Progenitor cell of endocrine pancreas (in vitro differentiated cells): ENCODE measurements at regions not wholly inside any gene's neighbourhood (a gene's known extent, or its start where the extent isn't known, plus 50 kb on each side); places are given as distances from the start of the nearest gene placed in this dataset.

Experiments used
- DNase-seq: peaks from one replicate; pipeline ENCODE4 v3.0.0; 2021; ENCODE audit warnings: low spot score; ENCODE audit not compliant: unreplicated experiment
- H3K27ac Mint-ChIP-seq: 2 replicates; pipeline ENCODE4 v1.8.0; 2021; ENCODE audit warnings: mild to moderate bottlenecking, moderate library complexity, mixed read lengths
- H3K27me3 Mint-ChIP-seq: 2 replicates; pipeline ENCODE4 v1.8.0; 2021; ENCODE audit warnings: mixed read lengths
- H3K36me3 Mint-ChIP-seq: 2 replicates; pipeline ENCODE4 v1.8.0; 2022; ENCODE audit warnings: mixed read lengths; ENCODE audit not compliant: insufficient read depth
- H3K4me1 Mint-ChIP-seq: 2 replicates; pipeline ENCODE4 v1.8.0; 2021; ENCODE audit warnings: low read depth, mixed read lengths
- H3K4me3 Mint-ChIP-seq: 2 replicates; pipeline ENCODE4 v1.8.0; 2021; ENCODE audit warnings: low read depth, mild to moderate bottlenecking, moderate library complexity, mixed read lengths
- H3K9me3 Mint-ChIP-seq: 2 replicates; pipeline ENCODE4 v1.8.0; 2021; ENCODE audit warnings: low read depth, mixed read lengths
- TF ChIP-seq, protein P1 (sequence below): fragments of 200-600 bp; sonication (generic); IDR thresholded peaks from one replicate; pipeline ENCODE4 v1.5.0; 2021; ENCODE audit warnings: antibody characterized with exemption, mild to moderate bottlenecking; ENCODE audit not compliant: unreplicated experiment

DNA sequence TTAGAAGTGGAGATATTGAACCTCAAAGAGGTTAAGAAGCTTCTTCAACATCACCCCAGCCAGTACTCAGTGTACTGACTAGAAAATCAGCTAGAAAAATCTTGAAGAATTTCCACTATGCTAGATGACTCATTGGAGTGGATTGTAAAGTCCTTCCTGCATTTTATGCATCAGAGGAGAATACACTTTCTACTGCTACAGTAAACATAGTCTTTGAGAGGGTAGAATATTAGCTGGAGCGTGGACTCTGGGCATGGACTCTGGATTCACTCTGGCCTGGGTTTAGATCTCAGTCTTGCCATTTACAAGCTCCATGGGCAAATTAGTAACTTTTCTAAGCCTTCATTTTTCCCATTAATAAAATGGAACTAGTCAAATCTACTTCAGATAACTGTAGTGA lies 215.9 kb downstream of the IRS1 start:
- no peak for DNase-seq
- no peaks in the 10 kb centered on the region for H3K27me3 Mint-ChIP-seq
- no peak overlapping the region for H3K4me3 Mint-ChIP-seq
- H3K4me1 Mint-ChIP-seq, result peaks cover 5% of the 10 kb centered on the region
- peaks cover 3% of the 10 kb centered on the region for H3K9me3 Mint-ChIP-seq
- H3K27ac Mint-ChIP-seq, result no peak overlapping the region
- H3K36me3 Mint-ChIP-seq, result no peaks in the 10 kb centered on the region
- TF ChIP-seq, protein P1, sequence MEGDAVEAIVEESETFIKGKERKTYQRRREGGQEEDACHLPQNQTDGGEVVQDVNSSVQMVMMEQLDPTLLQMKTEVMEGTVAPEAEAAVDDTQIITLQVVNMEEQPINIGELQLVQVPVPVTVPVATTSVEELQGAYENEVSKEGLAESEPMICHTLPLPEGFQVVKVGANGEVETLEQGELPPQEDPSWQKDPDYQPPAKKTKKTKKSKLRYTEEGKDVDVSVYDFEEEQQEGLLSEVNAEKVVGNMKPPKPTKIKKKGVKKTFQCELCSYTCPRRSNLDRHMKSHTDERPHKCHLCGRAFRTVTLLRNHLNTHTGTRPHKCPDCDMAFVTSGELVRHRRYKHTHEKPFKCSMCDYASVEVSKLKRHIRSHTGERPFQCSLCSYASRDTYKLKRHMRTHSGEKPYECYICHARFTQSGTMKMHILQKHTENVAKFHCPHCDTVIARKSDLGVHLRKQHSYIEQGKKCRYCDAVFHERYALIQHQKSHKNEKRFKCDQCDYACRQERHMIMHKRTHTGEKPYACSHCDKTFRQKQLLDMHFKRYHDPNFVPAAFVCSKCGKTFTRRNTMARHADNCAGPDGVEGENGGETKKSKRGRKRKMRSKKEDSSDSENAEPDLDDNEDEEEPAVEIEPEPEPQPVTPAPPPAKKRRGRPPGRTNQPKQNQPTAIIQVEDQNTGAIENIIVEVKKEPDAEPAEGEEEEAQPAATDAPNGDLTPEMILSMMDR, result no peak

DNA sequence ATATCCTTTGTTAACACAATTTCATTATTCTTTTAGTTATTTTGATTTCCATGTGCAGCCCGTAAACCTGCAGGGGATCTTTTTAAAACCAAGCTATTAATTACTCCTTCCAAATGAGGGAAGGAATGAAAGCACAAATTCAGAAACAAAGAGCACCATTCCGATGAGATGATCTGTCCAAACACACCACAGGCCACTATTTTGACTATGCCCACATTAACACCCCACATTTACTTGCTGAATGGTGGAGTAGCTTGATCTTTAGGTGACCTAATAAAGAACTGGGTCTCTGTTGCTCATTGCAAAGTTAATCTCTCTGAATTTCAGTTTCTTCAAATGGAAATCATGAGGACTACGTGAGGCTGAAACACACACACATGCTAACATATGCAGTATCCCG lies 218.0 kb downstream of the IRS1 start:
- peaks cover 3% of the 10 kb centered on the region for H3K9me3 Mint-ChIP-seq

DNA sequence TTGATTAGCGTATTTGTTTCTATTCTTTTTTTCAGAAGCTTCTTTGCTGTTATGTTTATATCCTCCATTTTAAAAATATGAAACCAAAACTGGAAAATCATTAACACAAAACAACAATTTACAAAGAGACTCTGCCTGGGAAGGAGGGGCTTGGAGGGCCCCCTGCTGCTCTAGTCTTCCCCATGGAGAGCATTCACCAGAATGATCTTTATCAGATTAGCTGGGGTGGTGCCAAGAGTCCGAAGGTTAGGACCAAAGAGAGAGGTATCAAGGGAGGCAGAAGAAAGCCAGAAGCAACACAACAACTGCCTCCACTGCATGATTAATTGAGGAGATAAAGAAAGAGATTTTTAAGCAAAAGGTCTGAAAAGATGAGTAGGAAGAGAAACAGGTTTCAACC lies 218.6 kb downstream of the IRS1 start:
- DNase-seq, result no peak
- H3K36me3 Mint-ChIP-seq, result no peaks in the 10 kb centered on the region
- no peak overlapping the region for H3K27ac Mint-ChIP-seq
- no peak overlapping the region for H3K4me3 Mint-ChIP-seq
- H3K4me1 Mint-ChIP-seq, result peaks cover 5% of the 10 kb centered on the region
- H3K9me3 Mint-ChIP-seq, result peaks cover 3% of the 10 kb centered on the region
- H3K27me3 Mint-ChIP-seq, result no peaks in the 10 kb centered on the region
- TF ChIP-seq, protein P1, result no peak

More for the DNA sequence above, 218.0 kb downstream of the IRS1 start:
- peaks cover 5% of the 10 kb centered on the region for H3K4me1 Mint-ChIP-seq
- TF ChIP-seq, protein P1, result no peak
- H3K4me3 Mint-ChIP-seq, result no peak overlapping the region
- no peak overlapping the region for H3K27ac Mint-ChIP-seq
- no peaks in the 10 kb centered on the region for H3K36me3 Mint-ChIP-seq
- DNase-seq, result no peak
- H3K27me3 Mint-ChIP-seq, result no peaks in the 10 kb centered on the region

GRCh38 chr2:226580403-226580802 lies 219.2 kb downstream of the IRS1 start:
- peaks cover 3% of the 10 kb centered on the region for H3K9me3 Mint-ChIP-seq
- no peak for DNase-seq
- no peaks in the 10 kb centered on the region for H3K36me3 Mint-ChIP-seq
- TF ChIP-seq, protein P1, result no peak
- peaks cover 5% of the 10 kb centered on the region for H3K4me1 Mint-ChIP-seq
- H3K4me3 Mint-ChIP-seq, result no peak overlapping the region
- H3K27ac Mint-ChIP-seq, result no peak overlapping the region
- no peaks in the 10 kb centered on the region for H3K27me3 Mint-ChIP-seq

GRCh38 chr2:226579519-226579918 lies 220.1 kb downstream of the IRS1 start:
- H3K27ac Mint-ChIP-seq, result no peak overlapping the region
- no peak overlapping the region for H3K4me3 Mint-ChIP-seq
- no peaks in the 10 kb centered on the region for H3K27me3 Mint-ChIP-seq
- no peaks in the 10 kb centered on the region for H3K36me3 Mint-ChIP-seq
- H3K4me1 Mint-ChIP-seq, result peaks cover 5% of the 10 kb centered on the region
- peaks cover 3% of the 10 kb centered on the region for H3K9me3 Mint-ChIP-seq
- TF ChIP-seq, protein P1, result no peak
- no peak for DNase-seq

DNA sequence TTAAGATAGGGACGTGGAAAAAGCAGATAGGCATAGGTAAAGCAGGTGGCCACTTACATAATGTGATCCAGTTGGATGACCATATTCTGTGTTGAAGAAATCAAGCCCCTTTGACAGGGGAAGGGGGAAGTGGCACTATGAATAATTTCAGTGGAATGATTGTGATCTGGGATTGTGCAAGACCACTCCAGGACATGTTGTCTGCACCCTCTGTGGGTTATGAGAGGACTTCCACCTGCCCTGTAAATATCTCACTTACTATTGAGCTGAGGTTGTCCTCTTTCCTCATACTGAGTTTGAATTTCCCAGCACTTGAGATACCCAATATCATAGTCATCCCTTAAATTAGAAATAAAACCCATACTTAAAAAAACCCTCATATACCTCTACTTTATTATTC lies 220.7 kb downstream of the IRS1 start:
- TF ChIP-seq, protein P1, result no peak
- H3K9me3 Mint-ChIP-seq, result peaks cover 3% of the 10 kb centered on the region
- H3K27me3 Mint-ChIP-seq, result no peaks in the 10 kb centered on the region
- peaks cover 5% of the 10 kb centered on the region for H3K4me1 Mint-ChIP-seq
- DNase-seq, result no peak
- H3K27ac Mint-ChIP-seq, result no peak overlapping the region
- H3K36me3 Mint-ChIP-seq, result no peaks in the 10 kb centered on the region
- H3K4me3 Mint-ChIP-seq, result no peak overlapping the region
